Naive thymus-derived CD4-positive, alpha-beta T cell (primary cell): ENCODE measurements at regions not wholly inside any gene's neighbourhood (a gene's known extent, or its start where the extent isn't known, plus 50 kb on each side); places are given as distances from the start of the nearest gene placed in this dataset.

Experiments used
- ATAC-seq: fragments of 150-1000 bp; cut with Tn5 transposase; 2 replicates; pipeline ENCODE4 v1.10.0; 2021; ENCODE audit warnings: mild to moderate bottlenecking, moderate library complexity
- CTCF ChIA-PET: fragments of 350-600 bp; sonication (Branson Sonifier 250); formaldehyde crosslinking; loops from one replicate; lab custom pipeline; 2021; ENCODE audit warnings: antibody characterized with exemption; lab: Charles Lee
- POLR2A ChIA-PET: fragments of 350-600 bp; sonication (Branson Sonifier 250); formaldehyde crosslinking; loops from one replicate; lab custom pipeline; 2021; ENCODE audit warnings: antibody characterized with exemption, inconsistent platforms; lab: Charles Lee
- DNase-seq, 9 donors: peaks; one replicate each; pipeline versions ENCODE4 v3.0.0 to v3.0.0-alpha.2; 2020 to 2022; ENCODE audit warnings: mixed read lengths in 1 of 9
- H3K27ac ChIP-seq: one replicate; pipeline ENCODE4 v1.7.0; 2013; ENCODE audit warnings: mild to moderate bottlenecking, low read depth, low read length, moderate library complexity
- H3K27me3 ChIP-seq, 2 donors: one replicate each; pipeline ENCODE4 v1.7.0; 2013; ENCODE audit warnings: low read length in 2 of 2, mild to moderate bottlenecking in 2 of 2, moderate library complexity in 2 of 2; ENCODE audit not compliant: control insufficient read depth in 2 of 2, insufficient read depth in 2 of 2
- H3K36me3 ChIP-seq, 3 experiments: 1 replicate in 2 of 3; 2 replicates in 1 of 3; pipeline ENCODE4 v1.7.0; 2013; ENCODE audit warnings: low read length in 3 of 3, mild to moderate bottlenecking in 3 of 3, moderate library complexity in 1 of 3; ENCODE audit not compliant: insufficient read depth in 3 of 3, control insufficient read depth in 2 of 3
- H3K4me1 ChIP-seq, 2 donors: one replicate each; pipeline ENCODE4 v1.7.0; 2013; ENCODE audit warnings: low read length in 2 of 2, mild to moderate bottlenecking in 2 of 2, moderate library complexity in 1 of 2; ENCODE audit not compliant: control insufficient read depth in 2 of 2, insufficient read depth in 2 of 2
- H3K4me3 ChIP-seq: 2 replicates; pipeline ENCODE4 v1.7.0; 2013; ENCODE audit warnings: mild to moderate bottlenecking, low read length
- H3K9me3 ChIP-seq, 3 experiments: 1 replicate in 2 of 3; 2 replicates in 1 of 3; pipeline ENCODE4 v1.7.0; 2013; ENCODE audit warnings: low read length in 3 of 3; ENCODE audit not compliant: control insufficient read depth in 2 of 3
- H3K27ac Mint-ChIP-seq, 9 donors: one replicate each; pipeline ENCODE4 v1.8.0; 2020 to 2022; ENCODE audit warnings: mixed read lengths in 9 of 9, mild to moderate bottlenecking in 8 of 9, moderate library complexity in 5 of 9, inconsistent platforms in 2 of 9
- H3K27me3 Mint-ChIP-seq, 5 donors: one replicate each; pipeline ENCODE4 v1.8.0; 2021 to 2022; ENCODE audit warnings: mixed read lengths in 5 of 5, mild to moderate bottlenecking in 1 of 5
- H3K36me3 Mint-ChIP-seq, 5 donors: one replicate each; pipeline ENCODE4 v1.8.0; 2020 to 2022; ENCODE audit warnings: mixed read lengths in 5 of 5, mild to moderate bottlenecking in 3 of 5, inconsistent platforms in 1 of 5
- H3K4me1 Mint-ChIP-seq, 7 donors: one replicate each; pipeline ENCODE4 v1.8.0; 2020 to 2022; ENCODE audit warnings: mixed read lengths in 7 of 7, mild to moderate bottlenecking in 3 of 7, inconsistent platforms in 1 of 7
- H3K4me3 Mint-ChIP-seq, 10 donors: one replicate each; pipeline ENCODE4 v1.8.0; 2020 to 2022; ENCODE audit warnings: mild to moderate bottlenecking in 10 of 10, mixed read lengths in 10 of 10, moderate library complexity in 6 of 10, inconsistent platforms in 2 of 10
- H3K9me3 Mint-ChIP-seq, 11 donors: one replicate each; pipeline ENCODE4 v1.8.0; 2020 to 2022; ENCODE audit warnings: mixed read lengths in 11 of 11, mild to moderate bottlenecking in 4 of 11, inconsistent platforms in 1 of 11, moderate library complexity in 1 of 11
- intact Hi-C, 2 donors: fragments of 100-400 bp; cut with micrococcal nuclease; formaldehyde crosslinking; loops; one replicate each; pipeline ENCODE4 v1.15.1; 2023

GRCh38 chr3:174620138-174620537 lies 239.0 kb upstream of the NAALADL2 start:
- Mint-ChIP-seq H3K4me3 (no peak overlapping the region), H3K4me1 (peaks cover 0 to 4% (median 0%) of the 10 kb centered on the region in 7 donors), H3K9me3 (peaks cover 0 to 1% (median 0%) of the 10 kb centered on the region in 11 donors), H3K36me3 (no peaks in the 10 kb centered on the region), H3K27me3 (no peaks in the 10 kb centered on the region), H3K27ac (no peak overlapping the region)
- Histone ChIP-seq H3K27ac (no peak overlapping the region), H3K4me3 (no peak overlapping the region), H3K36me3 (no peaks in the 10 kb centered on the region), H3K27me3 (no peaks in the 10 kb centered on the region), H3K4me1 (no peaks in the 10 kb centered on the region), H3K9me3 (no peaks in the 10 kb centered on the region)
- ChIA-PET POLR2A (no interaction called here), CTCF (no interaction called here)
- ATAC-seq (no peak), DNase-seq (no peak)
- intact Hi-C loops: no loop called here

- no peaks in the 10 kb centered on the region for H3K36me3 ChIP-seq
- no peaks in the 10 kb centered on the region for H3K9me3 ChIP-seq
- no peak overlapping the region for H3K27ac ChIP-seq
- H3K27me3 ChIP-seq: no peaks in the 10 kb centered on the region
- Mint-ChIP-seq H3K4me3 (no peak overlapping the region), H3K27ac (no peak overlapping the region), H3K4me1 (peaks cover 0 to 4% (median 0%) of the 10 kb centered on the region in 7 donors), H3K27me3 (no peaks in the 10 kb centered on the region), H3K9me3 (peaks cover 0 to 1% (median 0%) of the 10 kb centered on the region in 11 donors), H3K36me3 (no peaks in the 10 kb centered on the region)
- no peak for DNase-seq
- H3K4me1 ChIP-seq: no peaks in the 10 kb centered on the region
- intact Hi-C loops: no loop called here
- H3K4me3 ChIP-seq: no peak overlapping the region
- CTCF ChIA-PET: no interaction called here
- ATAC-seq: no peak
- POLR2A ChIA-PET: no interaction called here
These were observed 238.2 kb upstream of the NAALADL2 start for GRCh38 chr3:174620855-174621472.

- ChIA-PET POLR2A (no interaction called here), CTCF (no interaction called here)
- H3K36me3 Mint-ChIP-seq: no peaks in the 10 kb centered on the region
These were observed 225.8 kb upstream of the NAALADL2 start for GRCh38 chr3:174633342-174633741.

GRCh38 chr3:174636451-174636850 lies 222.7 kb upstream of the NAALADL2 start:
- Mint-ChIP-seq H3K4me3 (no peak overlapping the region), H3K27ac (no peak overlapping the region), H3K9me3 (peaks cover 0 to 7% (median 0%) of the 10 kb centered on the region in 11 donors), H3K4me1 (no peaks in the 10 kb centered on the region), H3K36me3 (no peaks in the 10 kb centered on the region), H3K27me3 (no peaks in the 10 kb centered on the region)
- no peaks in the 10 kb centered on the region for H3K27me3 ChIP-seq
- H3K4me3 ChIP-seq: no peak overlapping the region
- no peak for ATAC-seq
- intact Hi-C loops: no loop called here
- ChIA-PET POLR2A (no interaction called here), CTCF (no interaction called here)
- no peak overlapping the region for H3K27ac ChIP-seq
- DNase-seq: no peak
- H3K4me1 ChIP-seq: no peaks in the 10 kb centered on the region
- H3K9me3 ChIP-seq: no peaks in the 10 kb centered on the region
- H3K36me3 ChIP-seq: no peaks in the 10 kb centered on the region

More at GRCh38 chr3:174633342-174633741, 225.8 kb upstream of the NAALADL2 start:
- H3K36me3 ChIP-seq: no peaks in the 10 kb centered on the region
- Mint-ChIP-seq H3K4me3 (no peak overlapping the region), H3K27ac (no peak overlapping the region), H3K4me1 (no peaks in the 10 kb centered on the region), H3K9me3 (peaks cover 0 to 12% (median 0%) of the 10 kb centered on the region in 11 donors), H3K27me3 (no peaks in the 10 kb centered on the region)
- DNase-seq (no peak), ATAC-seq (no peak)
- H3K9me3 ChIP-seq: no peaks in the 10 kb centered on the region
- intact Hi-C loops: no loop called here
- H3K27ac ChIP-seq: no peak overlapping the region
- no peaks in the 10 kb centered on the region for H3K27me3 ChIP-seq
- H3K4me3 ChIP-seq: no peak overlapping the region
- no peaks in the 10 kb centered on the region for H3K4me1 ChIP-seq

- H3K36me3 ChIP-seq: no peaks in the 10 kb centered on the region
- DNase-seq (no peak), ATAC-seq (no peak)
- ChIA-PET POLR2A (no interaction called here), CTCF (no interaction called here)
- H3K27me3 ChIP-seq: no peaks in the 10 kb centered on the region
- no peaks in the 10 kb centered on the region for H3K4me1 ChIP-seq
- Mint-ChIP-seq H3K27ac (no peak overlapping the region), H3K36me3 (no peaks in the 10 kb centered on the region), H3K27me3 (no peaks in the 10 kb centered on the region), H3K9me3 (peaks cover 0 to 7% (median 0%) of the 10 kb centered on the region in 11 donors), H3K4me1 (no peaks in the 10 kb centered on the region), H3K4me3 (no peak overlapping the region)
- no peaks in the 10 kb centered on the region for H3K9me3 ChIP-seq
- intact Hi-C loops: no loop called here
- no peak overlapping the region for H3K27ac ChIP-seq
- H3K4me3 ChIP-seq: no peak overlapping the region
These were observed 219.7 kb upstream of the NAALADL2 start for GRCh38 chr3:174639406-174639805.

- no peaks in the 10 kb centered on the region for H3K27me3 ChIP-seq
- no peaks in the 10 kb centered on the region for H3K9me3 ChIP-seq
- no peak overlapping the region for H3K4me3 ChIP-seq
- DNase-seq (no peak), ATAC-seq (no peak)
- no peak overlapping the region for H3K27ac ChIP-seq
- intact Hi-C loops: no loop called here
- Mint-ChIP-seq H3K4me1 (no peaks in the 10 kb centered on the region), H3K27me3 (no peaks in the 10 kb centered on the region), H3K4me3 (no peak overlapping the region), H3K36me3 (no peaks in the 10 kb centered on the region), H3K27ac (no peak overlapping the region), H3K9me3 (peaks cover 0 to 7% (median 0%) of the 10 kb centered on the region in 11 donors)
- H3K36me3 ChIP-seq: no peaks in the 10 kb centered on the region
- ChIA-PET POLR2A (no interaction called here), CTCF (no interaction called here)
- H3K4me1 ChIP-seq: no peaks in the 10 kb centered on the region
These were observed 219.2 kb upstream of the NAALADL2 start for GRCh38 chr3:174639970-174640369.

- Histone ChIP-seq H3K36me3 (no peaks in the 10 kb centered on the region), H3K27ac (no peak overlapping the region), H3K4me1 (no peaks in the 10 kb centered on the region), H3K4me3 (no peak overlapping the region), H3K27me3 (no peaks in the 10 kb centered on the region), H3K9me3 (no peaks in the 10 kb centered on the region)
- ChIA-PET CTCF (no interaction called here), POLR2A (no interaction called here)
- no peak for DNase-seq
- Mint-ChIP-seq H3K9me3 (peaks cover 0 to 7% (median 0%) of the 10 kb centered on the region in 11 donors), H3K4me3 (no peak overlapping the region), H3K27ac (no peak overlapping the region), H3K4me1 (no peaks in the 10 kb centered on the region), H3K27me3 (no peaks in the 10 kb centered on the region), H3K36me3 (no peaks in the 10 kb centered on the region)
- intact Hi-C loops: no loop called here
- no peak for ATAC-seq
These were observed 218.2 kb upstream of the NAALADL2 start for GRCh38 chr3:174640932-174641331.
